HG03175 (cell line): ENCODE measurements at regions not wholly inside any gene's neighbourhood (a gene's known extent, or its start where the extent isn't known, plus 50 kb on each side); places are given as distances from the start of the nearest gene placed in this dataset.

ENCODE experiments used
- ATAC-seq: cut with Tn5 transposase; IDR thresholded peaks from one replicate; pipeline ENCODE4 v1.9.1; 2021; ENCODE audit warnings: mild to moderate bottlenecking, moderate library complexity; ENCODE audit not compliant: unreplicated experiment

DNA sequence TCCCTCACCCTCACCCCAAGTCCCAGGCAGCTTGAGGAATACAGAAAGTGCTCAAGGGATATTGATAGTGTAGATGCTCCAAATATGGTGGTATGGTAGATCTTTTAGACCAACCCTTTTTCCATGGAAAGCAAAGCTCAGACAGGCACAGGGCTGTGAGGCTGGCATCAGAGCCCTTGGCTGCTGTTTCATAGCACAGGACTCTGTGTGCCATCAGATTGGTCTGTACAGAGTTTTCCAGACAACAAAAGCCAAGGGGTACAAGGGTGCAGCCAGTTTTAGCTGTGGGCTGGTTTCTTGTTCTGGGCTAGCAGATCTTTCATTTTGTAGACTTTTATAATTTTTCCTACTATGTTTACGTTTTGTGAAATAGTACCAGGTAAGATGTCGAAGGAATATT is 296.9 kb upstream of the TNP1 start:
- ATAC-seq = no peak

DNA sequence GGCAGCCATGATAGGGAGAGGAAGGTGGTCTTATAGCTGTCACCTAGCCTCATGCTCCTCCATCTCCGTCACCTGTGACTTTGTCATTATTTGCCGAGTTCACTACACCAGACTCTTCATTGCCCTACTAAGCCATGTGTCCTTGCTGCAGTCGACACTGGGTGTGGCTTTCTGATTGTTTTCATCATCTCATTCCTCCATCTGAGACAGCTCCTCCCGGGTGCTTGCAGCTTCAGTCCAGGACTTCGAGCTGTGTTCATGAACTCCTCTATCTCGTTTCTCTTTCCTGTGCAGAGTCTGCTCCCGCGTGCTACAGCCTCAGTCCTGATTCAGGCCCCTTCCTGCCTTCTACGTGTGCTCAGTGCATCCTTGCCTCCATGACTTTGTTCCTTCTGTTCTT is 295.1 kb upstream of the TNP1 start:
- no peak for ATAC-seq

DNA sequence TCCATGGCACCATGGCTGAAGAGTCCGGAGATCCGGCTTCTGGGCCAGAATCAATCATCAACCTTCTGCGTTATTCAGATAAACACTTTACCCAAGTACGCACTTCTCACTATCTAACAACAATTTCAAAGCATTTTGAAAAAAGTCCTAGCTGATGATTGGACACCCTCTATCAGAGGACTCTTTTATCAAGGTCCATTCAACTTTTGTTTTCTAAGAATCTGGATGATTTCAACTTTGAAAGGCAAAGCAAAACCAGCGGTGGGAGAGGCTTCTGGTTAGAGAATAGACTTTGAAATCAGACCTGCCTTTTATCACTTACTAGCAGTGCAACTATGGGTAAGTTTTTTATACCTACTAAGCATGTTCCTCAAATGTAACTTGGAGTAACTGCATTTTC is 293.6 kb upstream of the TNP1 start:
- no peak for ATAC-seq

DNA sequence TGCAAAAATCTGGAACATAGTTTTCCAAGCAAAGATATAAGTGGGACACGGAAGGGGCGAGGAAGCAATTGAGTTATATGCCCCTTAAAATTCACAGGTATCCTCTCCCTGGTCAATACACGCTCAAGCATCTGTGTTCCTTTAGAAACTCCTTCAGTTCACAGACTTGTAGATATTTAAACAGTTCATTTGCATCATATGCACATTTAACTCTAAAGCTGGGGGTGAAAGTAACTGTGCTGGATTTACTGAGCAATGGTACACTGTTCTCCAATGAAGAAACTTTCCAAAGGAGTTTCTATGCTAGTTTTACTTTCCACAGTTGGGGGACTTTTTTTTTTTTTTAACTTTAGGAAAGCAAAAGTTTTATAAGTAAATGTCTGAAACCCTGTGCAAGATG is 293.0 kb upstream of the TNP1 start:
- ATAC-seq = no peak

DNA sequence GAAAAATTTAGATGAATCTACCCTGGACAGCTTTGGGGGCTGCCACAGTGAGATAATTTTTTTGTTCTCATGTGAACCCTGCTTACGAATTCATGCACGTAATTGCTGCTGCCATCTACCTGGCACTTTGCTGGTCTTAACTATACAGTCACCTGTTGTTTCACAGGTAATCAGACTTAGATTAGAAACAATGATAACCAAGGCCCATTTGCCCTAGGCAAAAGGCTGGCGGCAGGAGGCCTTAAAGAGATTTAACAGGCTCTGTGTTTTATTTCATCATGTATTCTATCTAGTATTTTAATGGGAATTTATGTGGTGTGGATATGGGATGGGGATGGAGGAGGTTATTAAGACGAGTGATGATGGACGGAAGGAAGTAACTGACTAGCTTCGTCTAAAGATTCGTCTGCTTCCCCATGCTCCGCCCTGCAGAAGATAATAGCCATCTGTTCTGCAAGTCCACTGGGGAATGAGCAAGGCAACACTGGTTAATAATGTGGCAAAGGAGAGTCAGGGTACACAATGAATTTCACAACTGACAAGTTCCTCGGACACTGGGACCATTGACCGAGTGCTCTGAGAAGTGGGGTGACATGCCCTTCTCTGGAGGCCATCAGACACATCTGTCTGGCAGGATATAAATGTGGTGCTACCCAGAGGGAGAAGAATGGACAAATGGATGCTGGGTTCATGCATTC is 291.8 kb upstream of the TNP1 start:
- no peak for ATAC-seq

DNA sequence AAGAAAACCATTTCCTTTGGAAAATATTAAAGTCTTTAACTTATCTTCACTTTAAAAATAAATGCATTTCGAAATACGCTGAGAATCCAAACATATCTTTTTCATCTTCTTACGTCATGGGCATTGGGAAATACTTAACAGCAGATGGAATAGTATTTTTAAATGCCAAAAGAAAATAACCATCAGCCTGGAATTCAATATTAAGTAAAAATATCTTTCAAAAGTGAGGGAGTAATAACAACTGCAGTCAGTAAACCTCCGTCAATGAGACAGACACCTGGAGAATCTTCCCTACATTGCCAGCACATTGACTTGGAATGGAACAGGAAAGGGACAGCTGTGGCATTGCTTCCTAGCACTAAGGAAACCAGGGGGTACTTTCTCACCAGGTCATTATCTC is 290.4 kb upstream of the TNP1 start:
- ATAC-seq = no peak

DNA sequence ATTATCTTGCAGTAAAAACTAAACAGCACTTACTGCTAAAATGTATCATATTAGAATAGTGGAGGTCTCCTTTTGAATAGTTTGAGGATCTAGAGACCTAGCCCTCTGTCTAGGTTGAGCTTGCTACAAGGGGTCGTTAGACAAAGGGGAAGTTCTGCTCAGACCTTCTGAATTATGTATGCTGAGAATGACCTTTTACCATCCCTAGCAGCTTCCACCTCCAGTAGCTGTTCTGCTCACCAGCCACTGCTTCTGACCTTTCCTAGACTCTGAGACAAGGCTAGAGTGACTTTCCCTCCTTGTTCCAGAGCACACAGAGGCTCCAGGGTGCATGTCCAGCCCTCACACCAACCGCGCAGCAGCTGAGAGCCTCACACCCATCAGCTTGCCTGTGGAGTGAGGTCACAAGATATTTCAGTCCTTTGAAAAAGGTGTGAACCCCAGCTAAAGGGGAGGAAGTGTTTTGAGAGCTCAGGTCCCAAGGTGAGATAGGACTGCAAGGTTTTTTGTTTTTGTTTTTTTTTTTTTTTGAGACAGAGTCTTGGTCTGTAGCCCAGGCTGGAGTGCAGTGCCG is 289.3 kb upstream of the TNP1 start:
- no peak for ATAC-seq

DNA sequence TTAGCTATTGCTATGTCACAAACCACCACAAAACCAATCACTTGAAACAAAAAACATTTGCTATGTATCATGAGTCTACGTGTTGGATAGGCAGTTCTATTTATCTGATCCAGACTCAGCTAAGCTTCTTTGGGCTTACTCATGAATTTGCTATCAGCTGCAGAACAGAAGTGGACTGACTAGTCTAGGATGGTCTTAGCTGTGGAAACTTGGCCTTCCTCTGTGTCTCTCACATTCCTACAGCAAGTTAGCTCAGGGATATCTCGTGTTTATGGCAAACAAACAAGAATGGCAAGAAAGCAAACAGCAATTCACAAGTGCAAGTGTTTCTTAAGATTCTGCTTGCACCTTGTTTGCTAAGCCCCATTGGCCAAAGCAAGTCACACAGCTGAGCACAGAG is 288.0 kb upstream of the TNP1 start:
- no peak for ATAC-seq

DNA sequence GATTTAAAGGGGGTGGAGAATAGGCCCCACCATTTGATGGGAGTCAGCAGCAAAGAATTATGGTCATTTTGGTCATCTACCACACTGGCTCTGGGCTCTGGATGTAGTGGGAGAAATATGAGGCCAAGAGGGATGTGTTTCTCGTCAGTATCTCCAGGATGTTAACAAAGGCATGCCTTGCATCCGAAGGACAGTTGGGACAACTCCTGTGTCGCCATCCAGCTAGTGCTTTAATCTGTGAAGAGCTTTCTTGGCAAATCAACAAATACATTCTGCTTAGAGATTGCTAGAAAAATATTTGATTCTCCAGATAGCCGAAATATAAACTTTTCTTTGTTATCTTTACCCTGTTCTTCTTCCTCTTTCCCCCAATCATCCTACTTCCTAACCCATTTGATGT is 287.1 kb upstream of the TNP1 start:
- ATAC-seq = no peak

DNA sequence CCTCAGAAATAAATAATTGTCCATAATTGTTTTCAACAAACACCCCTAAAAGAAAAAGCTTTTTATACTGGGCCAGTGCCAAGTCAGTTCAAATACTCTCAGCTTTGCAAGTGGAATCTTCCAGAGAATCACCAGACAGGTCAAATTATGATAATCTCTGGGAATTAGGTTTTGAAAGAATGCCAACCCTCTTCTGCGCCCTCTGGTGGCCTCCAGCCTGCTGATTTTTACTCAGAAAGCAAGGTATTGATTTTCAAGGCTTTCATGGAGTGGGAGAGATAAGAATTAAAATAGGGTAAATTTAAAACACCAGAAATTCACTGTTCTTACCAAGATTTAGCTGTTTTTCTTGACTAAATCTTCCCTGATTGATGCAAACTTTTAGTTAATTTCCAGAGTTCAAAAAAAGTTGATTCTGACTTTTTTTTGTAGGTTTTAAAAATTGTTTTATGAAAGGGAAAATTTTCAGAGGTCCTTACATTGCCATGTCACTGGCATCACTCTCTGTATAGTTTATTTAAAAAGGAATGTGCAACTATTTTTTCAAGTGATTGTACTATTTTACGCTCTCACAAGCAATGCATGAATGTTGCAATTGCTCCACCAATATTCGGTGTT is 282.9 kb upstream of the TNP1 start:
- ATAC-seq = no peak

DNA sequence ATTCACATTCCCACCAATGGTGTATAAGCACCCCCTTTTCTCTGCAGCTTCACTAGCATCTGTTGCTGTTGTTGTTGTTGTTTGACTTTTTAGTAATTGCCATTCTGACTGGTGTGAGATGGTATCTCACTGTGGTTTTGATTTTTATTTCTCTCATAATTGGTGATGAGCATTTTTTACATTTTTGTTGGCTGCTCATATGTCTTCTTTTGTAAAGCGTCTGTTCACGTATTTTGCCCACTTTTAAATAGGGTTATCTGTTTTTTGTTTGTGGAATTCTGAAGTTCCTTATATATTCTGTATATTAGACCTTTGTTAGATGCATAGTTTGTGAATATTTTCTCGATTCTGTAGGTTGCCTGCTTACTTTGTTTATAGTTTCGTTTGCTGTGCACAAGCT is 278.4 kb upstream of the TNP1 start:
- no peak for ATAC-seq

DNA sequence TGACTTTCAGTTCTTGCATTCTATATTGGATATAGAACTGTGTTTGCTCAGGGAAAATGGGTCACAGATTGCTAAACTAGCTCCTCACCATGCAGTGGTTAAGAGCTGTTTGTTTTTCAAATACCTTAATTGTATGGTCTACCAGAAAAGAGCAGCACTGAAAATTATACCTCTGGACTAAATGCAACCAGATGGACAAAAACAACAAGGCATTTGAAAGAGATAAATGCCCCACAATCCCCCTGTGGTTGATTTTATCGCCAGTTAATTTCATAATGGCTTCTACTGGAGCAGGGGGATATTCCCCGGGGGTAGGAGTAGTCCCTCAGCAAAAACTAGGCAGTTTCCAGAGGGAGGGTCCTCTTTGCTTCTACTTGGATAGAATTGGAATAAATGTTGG is 267.9 kb upstream of the TNP1 start:
- ATAC-seq = no peak

DNA sequence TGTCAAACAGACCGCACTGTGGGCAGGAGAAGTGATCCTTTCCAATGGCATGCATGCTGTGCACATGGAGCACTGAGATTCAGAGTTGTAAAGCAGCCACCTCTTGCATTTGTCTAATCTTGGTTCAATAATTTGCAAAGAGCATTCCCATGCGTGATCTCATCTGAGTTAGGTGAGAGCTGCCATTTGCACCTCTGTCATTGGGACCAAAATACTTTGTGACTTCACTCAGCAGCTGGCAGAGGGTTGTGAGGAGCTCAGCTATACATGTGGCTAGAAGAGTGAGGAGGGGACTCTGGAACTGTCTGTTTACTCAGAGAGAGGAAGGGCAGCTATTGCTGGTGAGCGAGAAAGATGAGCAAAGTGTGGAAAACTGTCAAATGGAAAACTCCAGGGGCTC is 265.1 kb upstream of the TNP1 start:
- no peak for ATAC-seq

DNA sequence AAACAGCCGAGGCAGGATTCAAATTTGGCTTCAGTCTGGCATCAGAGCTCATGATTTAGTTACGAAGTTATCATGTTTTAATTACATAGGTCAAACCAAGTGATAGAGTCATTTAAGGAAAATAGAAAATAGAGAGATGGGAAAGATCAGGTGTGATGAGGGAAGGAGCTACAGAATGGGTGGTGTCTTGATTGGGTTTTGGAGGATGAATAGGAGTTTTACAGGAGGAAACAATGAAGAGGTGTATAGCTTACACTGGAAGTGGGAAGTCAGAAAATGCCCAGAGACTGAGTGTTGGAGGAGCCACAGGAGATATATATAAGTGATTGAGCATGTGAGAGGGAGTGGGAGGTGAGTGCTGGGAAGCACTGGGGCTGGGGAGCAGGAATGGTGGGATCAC is 264.2 kb upstream of the TNP1 start:
- ATAC-seq = no peak

DNA sequence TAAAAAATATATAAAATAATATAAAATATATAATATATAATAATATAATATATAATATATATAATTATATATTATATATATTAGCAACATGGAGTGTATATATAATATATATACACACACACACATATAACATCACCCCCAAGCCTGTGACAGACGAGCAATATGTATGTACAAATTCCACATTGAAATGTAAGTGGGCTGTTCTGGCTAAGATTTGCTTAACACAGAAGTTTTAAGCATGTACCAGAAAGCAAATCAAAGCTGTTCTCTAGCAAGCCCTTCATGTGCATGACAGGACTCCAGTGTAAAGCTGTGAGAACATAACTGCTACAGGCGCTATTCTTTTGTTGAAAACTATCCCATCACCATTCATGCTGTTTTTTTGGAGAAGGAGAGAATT is 261.7 kb upstream of the TNP1 start:
- ATAC-seq = no peak

DNA sequence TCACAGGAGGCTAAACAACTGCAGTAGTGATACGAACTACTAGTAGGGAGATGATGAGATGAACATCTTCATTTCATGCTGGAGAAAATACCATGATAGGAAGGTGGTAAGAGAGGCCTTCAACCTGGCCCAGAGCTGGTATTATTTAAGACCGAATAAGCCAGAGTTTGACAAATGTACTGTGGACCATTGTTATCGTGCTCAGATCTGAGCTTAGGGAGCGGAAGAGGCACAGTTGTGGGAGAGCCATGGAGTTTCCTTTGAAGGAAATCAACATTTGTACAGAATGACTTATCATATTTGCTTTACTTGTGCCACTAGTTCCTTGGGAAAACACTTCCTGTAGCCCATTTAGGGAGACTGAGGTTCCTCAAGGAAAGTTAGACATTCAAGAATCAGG is 260.6 kb upstream of the TNP1 start:
- no peak for ATAC-seq

DNA sequence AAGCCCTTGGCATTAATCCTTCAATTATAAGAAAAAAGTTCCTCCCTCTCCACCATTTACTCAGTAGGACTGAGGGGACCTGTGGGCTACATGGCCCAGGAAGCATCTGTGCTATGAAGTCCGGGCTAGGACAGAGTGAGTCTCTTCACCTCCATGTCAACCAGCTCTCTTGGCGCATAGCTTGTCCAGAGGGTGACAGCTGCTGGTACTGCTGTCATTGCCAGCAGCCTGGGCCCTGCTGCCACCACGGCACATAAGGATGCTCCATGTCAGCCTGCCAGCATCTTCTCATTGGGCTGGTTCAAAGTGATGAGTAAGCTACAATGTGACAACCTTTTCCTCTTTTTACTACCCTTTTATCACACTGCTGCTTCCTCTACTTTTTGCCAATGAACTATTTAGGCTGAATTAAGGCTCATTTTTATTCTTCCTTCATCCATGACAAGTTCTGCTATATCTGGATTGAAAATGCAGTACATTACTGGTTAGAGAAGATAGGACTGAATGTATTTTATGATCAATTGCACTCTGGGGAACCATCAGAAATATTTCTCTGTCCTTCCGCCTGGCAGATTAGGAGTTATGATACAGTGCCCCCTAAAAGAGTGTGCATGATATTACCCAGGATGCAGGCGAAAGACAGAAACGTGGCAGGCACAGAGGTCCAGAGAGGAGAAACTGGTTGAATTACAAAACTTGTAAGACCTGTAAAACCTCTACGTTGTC is 258.9 kb upstream of the TNP1 start:
- ATAC-seq = no peak

DNA sequence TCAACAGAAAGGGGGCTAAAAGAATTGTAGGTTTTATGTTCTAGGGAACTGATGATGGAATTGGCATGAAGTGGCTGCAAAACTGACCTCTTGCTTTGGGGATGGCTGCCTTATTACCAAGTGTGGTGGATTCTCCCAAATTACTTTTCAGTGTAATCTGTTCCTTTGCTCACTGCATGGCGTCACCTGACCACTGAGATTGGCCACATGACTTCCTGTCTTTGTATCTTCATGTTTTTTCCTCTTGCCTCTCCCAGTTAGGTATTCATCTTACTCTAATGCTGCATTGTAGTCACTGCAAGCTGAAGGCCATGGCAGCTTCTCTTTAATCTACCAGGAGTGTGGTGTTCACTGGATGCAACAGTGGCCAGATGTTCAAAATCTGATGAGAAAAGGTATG is 257.7 kb upstream of the TNP1 start:
- ATAC-seq = no peak

DNA sequence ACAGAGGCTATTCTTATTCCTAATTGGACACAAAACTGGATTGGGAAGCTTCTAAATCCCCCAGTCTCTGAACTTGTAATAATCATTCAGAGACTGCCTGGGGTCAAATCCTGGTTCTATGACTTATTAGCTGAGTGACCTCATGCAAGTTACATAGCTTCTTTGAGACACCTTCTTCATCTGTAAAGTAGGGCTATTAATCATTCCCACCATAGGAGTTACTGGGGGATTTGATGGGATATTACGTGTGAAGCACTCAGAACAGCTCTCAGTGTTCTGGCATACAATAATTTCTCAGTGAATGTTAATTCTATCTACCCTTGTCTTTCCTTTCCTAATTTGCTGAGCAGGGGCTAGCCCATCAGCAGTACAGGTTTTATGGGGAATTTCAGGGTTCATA is 256.7 kb upstream of the TNP1 start:
- ATAC-seq = no peak

DNA sequence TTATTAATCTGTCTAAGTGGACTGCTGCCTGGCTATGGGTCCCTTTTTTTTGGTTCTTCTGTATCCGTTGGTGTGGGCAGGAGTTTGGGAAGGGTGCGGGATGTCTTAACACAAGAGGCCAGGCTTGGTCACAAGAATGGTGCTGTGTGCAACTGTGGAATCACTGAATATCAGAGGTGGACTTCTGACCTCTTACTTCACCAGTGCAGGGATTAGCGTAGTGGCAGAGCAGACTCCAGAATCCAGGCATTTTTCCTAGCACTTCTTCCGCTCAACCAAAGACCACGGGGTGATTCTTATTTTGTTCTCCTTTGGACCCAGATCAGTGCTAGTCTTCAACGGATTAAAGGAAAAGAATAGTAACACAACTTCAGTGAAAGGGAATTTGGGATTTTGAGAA is 254.3 kb upstream of the TNP1 start:
- no peak for ATAC-seq

DNA sequence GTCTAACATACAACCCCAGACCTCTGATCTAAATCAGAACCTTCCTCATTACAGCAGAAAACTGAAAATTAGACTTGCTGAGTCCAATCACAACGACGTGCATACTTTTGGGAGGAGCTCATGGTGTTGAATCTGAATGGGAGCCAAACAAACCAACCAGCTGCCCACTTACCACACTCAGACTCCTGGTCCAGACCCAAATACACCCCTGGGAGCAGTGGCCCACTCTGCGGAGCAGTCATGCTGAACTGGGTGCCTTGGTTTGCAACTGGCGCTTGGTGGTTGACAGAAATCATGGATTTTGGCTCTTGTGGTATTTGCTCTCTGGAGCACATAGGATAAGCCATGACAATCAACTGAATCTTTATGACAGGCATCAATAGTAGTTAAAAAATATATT is 253.6 kb upstream of the TNP1 start:
- no peak for ATAC-seq

DNA sequence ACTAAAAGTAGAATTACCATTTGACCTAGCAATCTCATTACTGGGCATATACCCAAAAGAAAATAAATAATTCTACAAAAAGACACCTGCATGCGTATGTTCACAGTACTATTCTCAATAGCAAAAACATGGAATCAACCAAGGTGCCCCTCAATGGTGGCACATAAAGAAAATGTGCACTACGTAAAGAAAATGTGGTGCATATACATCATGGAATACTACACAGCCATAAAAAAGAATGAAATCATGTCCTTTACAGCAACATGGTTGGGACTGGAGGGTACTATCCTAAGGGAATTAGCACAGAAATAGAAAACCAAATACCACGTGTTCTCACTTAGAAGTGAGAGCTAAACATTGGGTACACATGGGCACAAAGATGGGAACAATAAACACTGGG is 250.7 kb upstream of the TNP1 start:
- ATAC-seq = no peak
